Mesothelial cell of epicardium (in vitro differentiated cells): ENCODE measurements at regions not wholly inside any gene's neighbourhood (a gene's known extent, or its start where the extent isn't known, plus 50 kb on each side); places are given as distances from the start of the nearest gene placed in this dataset.
A peak's percentile ranks its signal among the peaks of the same experiment; 100 is the strongest.

ENCODE experiments used
- DNase-seq, 2 experiments: peaks; one replicate each; pipeline ENCODE4 v3.0.0; 2021; ENCODE audit warnings: low spot score in 2 of 2; ENCODE audit not compliant: unreplicated experiment in 2 of 2
- H3K27ac Mint-ChIP-seq: 2 replicates; pipeline ENCODE4 v1.8.0; 2021; ENCODE audit warnings: mixed read lengths
- H3K27me3 Mint-ChIP-seq: 2 replicates; pipeline ENCODE4 v1.8.0; 2021; ENCODE audit warnings: low read depth, mixed read lengths
- H3K36me3 Mint-ChIP-seq: 2 replicates; pipeline ENCODE4 v1.8.0; 2021; ENCODE audit warnings: mixed read lengths
- H3K4me1 Mint-ChIP-seq: 2 replicates; pipeline ENCODE4 v1.8.0; 2021; ENCODE audit warnings: mixed read lengths
- H3K4me3 Mint-ChIP-seq: 2 replicates; pipeline ENCODE4 v1.8.0; 2021; ENCODE audit warnings: mild to moderate bottlenecking, moderate library complexity, mixed read lengths
- H3K9me3 Mint-ChIP-seq: 2 replicates; pipeline ENCODE4 v1.8.0; 2021; ENCODE audit warnings: mixed read lengths
- TF ChIP-seq, protein P1 (sequence below): fragments of 200-600 bp; sonication (generic); IDR thresholded peaks from one replicate; pipeline ENCODE4 v1.5.0; 2021; ENCODE audit warnings: antibody characterized with exemption; ENCODE audit not compliant: unreplicated experiment

DNA sequence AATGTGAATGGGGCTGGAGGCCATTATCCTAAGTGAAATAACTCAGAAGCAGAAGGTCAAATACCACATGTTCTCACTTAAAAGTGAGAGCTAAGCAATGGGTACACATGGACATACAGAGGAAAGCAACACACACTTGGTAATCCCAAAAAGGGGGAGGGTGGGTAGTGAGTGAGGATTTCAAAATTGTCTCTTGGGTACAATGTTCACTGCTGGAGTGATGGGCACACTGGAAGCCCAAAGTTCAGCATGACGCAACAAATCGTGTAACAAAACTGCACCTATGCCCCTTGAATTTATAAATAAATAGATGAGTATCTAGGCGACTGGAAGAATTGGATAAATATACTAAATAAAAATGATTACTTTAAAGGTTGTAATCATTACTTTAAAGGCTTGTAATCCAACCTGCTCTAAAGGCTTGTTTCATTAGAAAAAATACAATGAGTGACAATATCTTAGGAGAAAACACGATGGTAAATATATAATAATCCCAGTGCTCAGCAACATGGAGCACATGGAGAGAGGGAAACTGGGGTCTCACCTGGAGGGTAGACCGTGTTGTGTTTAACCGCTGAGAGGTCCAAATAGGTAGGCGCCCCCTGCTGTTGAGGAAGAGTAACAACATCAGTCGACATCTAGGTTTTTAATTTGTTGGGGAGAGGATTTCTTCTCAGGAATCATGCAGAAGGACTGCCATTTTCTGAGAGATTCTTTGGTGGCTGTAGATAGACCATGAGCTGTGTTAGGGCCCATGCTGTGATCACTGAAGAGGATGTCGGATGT is 78.5 kb upstream of the ROBO1 start:
- H3K4me3 Mint-ChIP-seq, result no peak overlapping the region
- peaks cover 7% of the 10 kb centered on the region for H3K9me3 Mint-ChIP-seq
- no peak overlapping the region for H3K27ac Mint-ChIP-seq
- H3K27me3 Mint-ChIP-seq, result peaks cover 8% of the 10 kb centered on the region
- TF ChIP-seq, protein P1, sequence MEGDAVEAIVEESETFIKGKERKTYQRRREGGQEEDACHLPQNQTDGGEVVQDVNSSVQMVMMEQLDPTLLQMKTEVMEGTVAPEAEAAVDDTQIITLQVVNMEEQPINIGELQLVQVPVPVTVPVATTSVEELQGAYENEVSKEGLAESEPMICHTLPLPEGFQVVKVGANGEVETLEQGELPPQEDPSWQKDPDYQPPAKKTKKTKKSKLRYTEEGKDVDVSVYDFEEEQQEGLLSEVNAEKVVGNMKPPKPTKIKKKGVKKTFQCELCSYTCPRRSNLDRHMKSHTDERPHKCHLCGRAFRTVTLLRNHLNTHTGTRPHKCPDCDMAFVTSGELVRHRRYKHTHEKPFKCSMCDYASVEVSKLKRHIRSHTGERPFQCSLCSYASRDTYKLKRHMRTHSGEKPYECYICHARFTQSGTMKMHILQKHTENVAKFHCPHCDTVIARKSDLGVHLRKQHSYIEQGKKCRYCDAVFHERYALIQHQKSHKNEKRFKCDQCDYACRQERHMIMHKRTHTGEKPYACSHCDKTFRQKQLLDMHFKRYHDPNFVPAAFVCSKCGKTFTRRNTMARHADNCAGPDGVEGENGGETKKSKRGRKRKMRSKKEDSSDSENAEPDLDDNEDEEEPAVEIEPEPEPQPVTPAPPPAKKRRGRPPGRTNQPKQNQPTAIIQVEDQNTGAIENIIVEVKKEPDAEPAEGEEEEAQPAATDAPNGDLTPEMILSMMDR, result peak; percentile 74
- no peaks in the 10 kb centered on the region for H3K36me3 Mint-ChIP-seq
- DNase-seq, result no peak
- H3K4me1 Mint-ChIP-seq, result peaks cover 10% of the 10 kb centered on the region

DNA sequence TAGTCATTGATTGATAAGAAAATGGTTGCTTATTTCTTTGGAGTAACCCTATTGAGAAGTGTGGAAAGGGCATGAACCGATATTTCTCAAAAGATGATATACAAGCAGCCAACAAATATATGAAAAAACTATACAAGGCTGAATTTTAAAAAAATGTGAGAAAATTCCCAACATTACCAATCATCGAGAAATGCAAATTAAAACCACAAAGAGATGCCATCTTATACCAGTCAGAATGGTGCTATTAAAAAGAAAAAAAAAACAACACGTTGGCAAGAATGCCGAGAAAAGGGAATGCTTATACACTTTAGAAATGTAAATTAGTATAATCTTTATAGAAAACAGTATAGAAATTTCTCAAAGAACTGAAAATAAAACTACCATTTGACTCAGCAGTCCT is 77.7 kb upstream of the ROBO1 start:
- no peak overlapping the region for H3K4me3 Mint-ChIP-seq
- peaks cover 7% of the 10 kb centered on the region for H3K9me3 Mint-ChIP-seq
- H3K27me3 Mint-ChIP-seq, result peaks cover 8% of the 10 kb centered on the region
- TF ChIP-seq, protein P1, result no peak
- DNase-seq, result no peak
- H3K27ac Mint-ChIP-seq, result no peak overlapping the region
- peaks cover 10% of the 10 kb centered on the region for H3K4me1 Mint-ChIP-seq
- H3K36me3 Mint-ChIP-seq, result no peaks in the 10 kb centered on the region

DNA sequence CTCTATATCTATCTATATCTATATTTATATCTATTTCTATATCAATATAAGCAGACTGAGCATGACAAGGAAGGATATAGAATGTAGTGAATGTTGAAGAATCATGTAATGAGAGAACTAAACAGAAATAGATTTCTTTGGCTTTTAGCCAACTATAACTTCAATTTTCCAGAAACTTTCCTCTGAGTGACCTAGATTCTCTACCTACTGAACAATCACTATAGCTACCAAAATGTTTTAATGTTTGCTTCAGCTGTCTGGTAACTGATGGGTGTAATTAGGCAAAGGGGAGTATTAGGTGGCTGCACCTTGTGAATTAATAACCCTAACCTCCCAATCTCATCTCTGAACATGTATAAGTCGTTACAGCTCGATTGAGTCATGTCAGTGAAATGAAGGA is 76.4 kb upstream of the ROBO1 start:
- DNase-seq, result no peak
- peaks cover 10% of the 10 kb centered on the region for H3K4me1 Mint-ChIP-seq
- H3K4me3 Mint-ChIP-seq, result no peak overlapping the region
- H3K36me3 Mint-ChIP-seq, result no peaks in the 10 kb centered on the region
- H3K27ac Mint-ChIP-seq, result no peak overlapping the region
- H3K27me3 Mint-ChIP-seq, result peaks cover 9% of the 10 kb centered on the region
- peaks cover 7% of the 10 kb centered on the region for H3K9me3 Mint-ChIP-seq
- TF ChIP-seq, protein P1, result no peak

DNA sequence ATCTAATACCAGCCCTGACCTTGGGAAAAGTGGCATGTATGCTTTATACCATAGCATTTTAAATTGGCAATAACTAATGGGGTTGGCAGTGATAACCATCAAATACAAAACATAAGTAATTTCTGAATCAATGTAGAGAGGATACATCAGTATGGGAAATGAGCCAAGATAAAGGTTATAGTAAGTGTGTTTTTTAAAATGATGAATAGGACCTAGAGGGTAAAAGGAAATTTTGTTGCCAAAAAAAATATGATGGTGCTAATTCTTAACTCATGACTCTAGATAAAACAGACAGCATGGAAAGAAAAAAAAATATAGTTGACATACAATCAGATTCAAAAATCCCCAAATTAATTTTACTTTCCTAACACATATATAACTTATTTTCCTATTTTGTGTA is 75.4 kb upstream of the ROBO1 start:
- TF ChIP-seq, protein P1, result no peak
- H3K27ac Mint-ChIP-seq, result no peak overlapping the region
- no peak overlapping the region for H3K4me3 Mint-ChIP-seq
- H3K4me1 Mint-ChIP-seq, result peaks cover 10% of the 10 kb centered on the region
- peaks cover 7% of the 10 kb centered on the region for H3K9me3 Mint-ChIP-seq
- peaks cover 14% of the 10 kb centered on the region for H3K27me3 Mint-ChIP-seq
- no peaks in the 10 kb centered on the region for H3K36me3 Mint-ChIP-seq
- DNase-seq, result no peak

DNA sequence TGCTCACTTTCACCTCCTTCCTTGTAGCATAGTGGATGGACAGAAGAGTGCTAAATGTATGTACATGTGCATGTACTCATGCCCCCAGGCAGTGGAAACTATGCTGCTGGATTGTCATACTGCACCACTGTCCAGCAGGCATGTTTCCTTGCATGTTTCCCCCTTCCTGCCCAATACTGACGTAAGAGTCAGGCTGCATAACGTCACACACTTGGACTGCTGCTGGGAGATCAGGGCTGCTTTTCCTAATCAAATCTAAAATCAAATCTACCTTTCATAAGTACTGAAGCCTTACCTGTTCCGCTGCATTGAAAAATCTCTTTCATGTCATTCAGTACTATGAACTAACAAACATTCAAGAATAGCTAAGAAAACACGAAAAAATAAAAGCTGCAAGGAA is 67.9 kb upstream of the ROBO1 start:
- Mint-ChIP-seq H3K36me3 (peaks cover 1% of the 10 kb centered on the region), H3K27me3 (peaks cover 7% of the 10 kb centered on the region), H3K9me3 (peaks cover 13% of the 10 kb centered on the region), H3K4me1 (no peaks in the 10 kb centered on the region), H3K27ac (no peak overlapping the region), H3K4me3 (no peak overlapping the region)
- no peak for DNase-seq
- TF ChIP-seq, protein P1, result no peak
